ENCODE measurements at regions not wholly inside any gene's neighbourhood (a gene's known extent, or its start where the extent isn't known, plus 50 kb on each side); places are given as distances from the start of the nearest gene placed in this dataset.

DNA sequence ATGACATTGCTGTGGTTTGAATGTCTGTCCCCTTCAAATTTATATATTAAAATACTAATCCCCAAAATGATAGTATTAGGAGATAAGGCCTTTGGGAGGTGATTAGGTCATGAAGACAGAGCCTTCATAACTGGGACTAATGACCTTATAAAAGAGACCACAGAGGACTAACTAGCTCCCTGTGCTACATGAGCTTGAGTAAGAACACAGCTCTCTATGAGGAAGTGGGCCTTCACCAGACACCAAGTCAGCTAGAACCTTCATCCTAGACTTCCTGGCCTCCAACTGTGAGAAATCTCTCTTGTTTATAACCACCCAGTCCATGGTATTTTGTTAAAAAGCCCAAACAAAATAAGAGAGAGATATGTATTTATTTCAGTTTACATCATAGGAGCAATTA, 242.2 kb upstream of the CTSO start:
- no peaks in the 10 kb centered on the region for H4K20me1 ChIP-seq (ENCODE audit: control insufficient read depth, insufficient read depth, low read length, poor library complexity, severe bottlenecking)
- ATAC-seq (ENCODE audit: low read depth) (no peak), DNase-seq (no peak)
- H3K79me2 ChIP-seq (ENCODE audit: control insufficient read depth, insufficient read depth, low read length), result no peaks in the 10 kb centered on the region
- TF ChIP-seq CTCF (IDR thresholded peaks at IDR 0.05), result no peak
- no peak for TF ChIP-seq EZH2 (IDR thresholded peaks at IDR 0.05; ENCODE audit: borderline replicate concordance, insufficient read depth, low read depth, low read length, poor library complexity, severe bottlenecking)
- H3K9me3 Mint-ChIP-seq (ENCODE audit: insufficient read depth), result no peaks in the 10 kb centered on the region
- H3K36me3 ChIP-seq (replicated peaks in 1 of 2; ENCODE audit: control extremely low read depth in 1 of 2, control insufficient read depth in 1 of 2, extremely low read depth in 1 of 2, insufficient read depth in 2 of 2, low read length in 1 of 2), result no peaks in the 10 kb centered on the region
- H3K4me2 ChIP-seq (replicated peaks; ENCODE audit: low read depth, low read length, poor library complexity, severe bottlenecking), result no peak overlapping the region
- H3K4me3 ChIP-seq (ENCODE audit: control extremely low read depth in 1 of 5, extremely low read depth in 1 of 5, insufficient read depth in 1 of 5, low read depth in 2 of 5, low read length in 4 of 5), result no peak overlapping the region
- no peak overlapping the region for H3K27ac ChIP-seq (ENCODE audit: low read length in 2 of 2)
- no peak overlapping the region for H3K27ac Mint-ChIP-seq
- peaks cover 0 to 10% (median 0%) of the 10 kb centered on the region in 3 donors for H3K9me3 ChIP-seq (ENCODE audit: control extremely low read depth in 1 of 3, control insufficient read depth in 2 of 3, insufficient read depth in 1 of 3, low read length in 2 of 3)
- ChIA-PET POLR2A (no interaction called here), CTCF (no interaction called here)
- H3K9ac ChIP-seq (ENCODE audit: low read length), result no peak overlapping the region
- no peaks in the 10 kb centered on the region for H3K4me1 ChIP-seq (ENCODE audit: control insufficient read depth in 2 of 2, insufficient read depth in 2 of 2, low read length in 2 of 2)
- H3K4me3 Mint-ChIP-seq, result no peak overlapping the region
- no peaks in the 10 kb centered on the region for H3K27me3 Mint-ChIP-seq
- no peaks in the 10 kb centered on the region for H3K4me1 Mint-ChIP-seq
- intact Hi-C loops (cut with micrococcal nuclease), result no loop called here
- H2AFZ ChIP-seq (ENCODE audit: insufficient read depth, low read depth, low read length, poor library complexity, severe bottlenecking), result no peak overlapping the region
- no peaks in the 10 kb centered on the region for H3K27me3 ChIP-seq (replicated peaks in 1 of 4; ENCODE audit: control extremely low read depth in 1 of 4, control insufficient read depth in 3 of 4, insufficient read depth in 4 of 4, low read length in 3 of 4)

GRCh38 chr4:156194896-156195295, 241.2 kb upstream of the CTSO start:
- Mint-ChIP-seq H3K4me3 (no peak overlapping the region), H3K9me3 (ENCODE audit: insufficient read depth) (no peaks in the 10 kb centered on the region), H3K27ac (no peak overlapping the region), H3K27me3 (no peaks in the 10 kb centered on the region), H3K4me1 (no peaks in the 10 kb centered on the region)
- no peak for ATAC-seq (ENCODE audit: low read depth)
- H3K9ac ChIP-seq (ENCODE audit: low read length), result no peak overlapping the region
- no peak overlapping the region for H3K4me2 ChIP-seq (replicated peaks; ENCODE audit: low read depth, low read length, poor library complexity, severe bottlenecking)
- no peak overlapping the region for H3K4me3 ChIP-seq (ENCODE audit: control extremely low read depth in 1 of 5, extremely low read depth in 1 of 5, insufficient read depth in 1 of 5, low read depth in 2 of 5, low read length in 4 of 5)
- no peaks in the 10 kb centered on the region for H3K79me2 ChIP-seq (ENCODE audit: control insufficient read depth, insufficient read depth, low read length)
- DNase-seq, result no peak
- no peak overlapping the region for H3K27ac ChIP-seq (ENCODE audit: low read length in 2 of 2)
- H3K27me3 ChIP-seq (replicated peaks in 1 of 4; ENCODE audit: control extremely low read depth in 1 of 4, control insufficient read depth in 3 of 4, insufficient read depth in 4 of 4, low read length in 3 of 4), result no peaks in the 10 kb centered on the region
- TF ChIP-seq CTCF (IDR thresholded peaks at IDR 0.05), result no peak
- no peak for TF ChIP-seq EZH2 (IDR thresholded peaks at IDR 0.05; ENCODE audit: borderline replicate concordance, insufficient read depth, low read depth, low read length, poor library complexity, severe bottlenecking)
- H3K4me1 ChIP-seq (ENCODE audit: control insufficient read depth in 2 of 2, insufficient read depth in 2 of 2, low read length in 2 of 2), result no peaks in the 10 kb centered on the region
- H3K36me3 ChIP-seq (replicated peaks in 1 of 2; ENCODE audit: control extremely low read depth in 1 of 2, control insufficient read depth in 1 of 2, extremely low read depth in 1 of 2, insufficient read depth in 2 of 2, low read length in 1 of 2), result no peaks in the 10 kb centered on the region
- WGBS (ENCODE audit: insufficient coverage), result 95% methylated on average over 6 of the region's 7 CpGs
- intact Hi-C loops (cut with micrococcal nuclease), result no loop called here
- H3K9me3 ChIP-seq (ENCODE audit: control extremely low read depth in 1 of 3, control insufficient read depth in 2 of 3, insufficient read depth in 1 of 3, low read length in 2 of 3), result peaks cover 0 to 10% (median 0%) of the 10 kb centered on the region in 3 donors
- H4K20me1 ChIP-seq (ENCODE audit: control insufficient read depth, insufficient read depth, low read length, poor library complexity, severe bottlenecking), result no peaks in the 10 kb centered on the region
- CTCF ChIA-PET, result no interaction called here
- no peak overlapping the region for H2AFZ ChIP-seq (ENCODE audit: insufficient read depth, low read depth, low read length, poor library complexity, severe bottlenecking)
- POLR2A ChIA-PET, result no interaction called here

Data from B cell (primary cell).